Fibroblast of skin of right biceps (primary cell): ENCODE measurements at regions not wholly inside any gene's neighbourhood (a gene's known extent, or its start where the extent isn't known, plus 50 kb on each side); places are given as distances from the start of the nearest gene placed in this dataset.
"Not testable (repeated sequence)": the region's sequence is repeated elsewhere in the genome, so short reads cannot be mapped to it uniquely, and the experiment has no call there.

Experiments
- DNase-seq: peaks from one replicate; pipeline ENCODE4 v3.0.0-alpha.2; 2013

DNA sequence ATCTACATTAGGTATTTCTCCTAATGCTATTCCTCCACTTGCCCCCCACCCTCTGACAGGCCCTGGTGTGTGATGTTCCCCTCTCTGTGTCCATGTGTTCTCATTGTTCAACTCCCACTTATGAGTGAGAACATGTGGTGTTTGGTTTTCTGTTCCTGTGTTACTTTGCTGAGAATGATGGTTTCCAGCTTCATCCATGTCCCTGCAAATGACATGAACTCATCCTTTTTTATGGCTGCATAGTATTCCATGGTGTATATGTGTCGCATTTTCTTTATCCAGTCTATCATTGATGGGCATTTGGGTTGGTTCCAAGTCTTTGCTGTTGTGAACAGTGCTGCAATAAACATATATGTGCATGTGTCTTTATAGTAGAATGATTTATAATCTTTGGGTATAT lies 50.6 kb upstream of the GRHL3 start:
- not testable (repeated sequence) for DNase-seq

DNA sequence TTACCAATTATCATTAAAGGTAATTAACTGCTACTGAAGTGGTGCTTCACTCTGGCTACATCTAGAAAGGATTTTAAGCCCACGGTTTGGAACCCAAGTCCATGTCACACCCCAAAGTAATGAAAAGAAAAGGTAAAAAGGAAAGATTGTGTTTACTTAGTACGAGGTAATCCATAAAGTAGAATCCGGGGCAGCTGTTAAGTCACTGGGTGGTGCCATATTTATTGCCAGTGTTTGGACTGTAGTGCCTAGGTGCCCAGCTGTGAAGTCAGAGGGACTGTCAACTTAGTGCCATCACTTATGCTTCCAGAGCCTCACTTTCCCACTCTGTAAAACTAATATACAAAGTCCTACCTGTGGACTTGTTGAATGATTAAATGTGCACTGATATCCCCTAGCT lies 52.2 kb upstream of the GRHL3 start:
- DNase-seq = no peak

DNA sequence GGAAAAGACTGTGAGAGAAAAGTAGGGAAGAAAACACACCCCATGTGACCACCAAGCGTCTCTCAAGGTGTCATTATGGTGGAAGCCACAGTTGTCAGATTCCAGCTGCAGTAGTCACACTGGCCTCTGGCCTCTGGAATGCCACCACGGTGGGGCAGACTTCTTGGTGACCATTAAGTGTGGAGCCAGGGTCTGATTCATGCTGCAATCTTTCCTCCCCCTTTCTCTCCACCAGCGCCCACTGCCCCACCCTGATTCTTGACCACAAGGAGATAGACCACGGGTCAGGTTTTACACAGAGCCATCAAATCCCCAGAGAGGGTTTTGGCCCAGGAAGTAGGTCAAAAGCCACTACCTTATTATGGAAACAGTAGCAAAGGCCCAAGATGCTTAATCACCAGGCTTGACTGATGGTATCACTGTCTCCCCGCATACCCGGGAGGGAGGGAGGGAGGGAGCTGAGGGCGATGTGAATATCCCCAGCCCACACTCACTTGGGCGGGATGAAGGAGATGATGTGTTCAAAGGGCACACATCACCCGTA lies 52.7 kb upstream of the GRHL3 start:
- peak; percentile 92 for DNase-seq

GRCh38 chr1:24263746-24264145 lies 55.4 kb upstream of the GRHL3 start:
- peak; percentile 11 for DNase-seq

GRCh38 chr1:24263211-24263610 lies 55.9 kb upstream of the GRHL3 start:
- no peak for DNase-seq

- DNase-seq = no peak
Observed at GRCh38 chr1:24261977-24262376, 57.2 kb upstream of the GRHL3 start.

DNA sequence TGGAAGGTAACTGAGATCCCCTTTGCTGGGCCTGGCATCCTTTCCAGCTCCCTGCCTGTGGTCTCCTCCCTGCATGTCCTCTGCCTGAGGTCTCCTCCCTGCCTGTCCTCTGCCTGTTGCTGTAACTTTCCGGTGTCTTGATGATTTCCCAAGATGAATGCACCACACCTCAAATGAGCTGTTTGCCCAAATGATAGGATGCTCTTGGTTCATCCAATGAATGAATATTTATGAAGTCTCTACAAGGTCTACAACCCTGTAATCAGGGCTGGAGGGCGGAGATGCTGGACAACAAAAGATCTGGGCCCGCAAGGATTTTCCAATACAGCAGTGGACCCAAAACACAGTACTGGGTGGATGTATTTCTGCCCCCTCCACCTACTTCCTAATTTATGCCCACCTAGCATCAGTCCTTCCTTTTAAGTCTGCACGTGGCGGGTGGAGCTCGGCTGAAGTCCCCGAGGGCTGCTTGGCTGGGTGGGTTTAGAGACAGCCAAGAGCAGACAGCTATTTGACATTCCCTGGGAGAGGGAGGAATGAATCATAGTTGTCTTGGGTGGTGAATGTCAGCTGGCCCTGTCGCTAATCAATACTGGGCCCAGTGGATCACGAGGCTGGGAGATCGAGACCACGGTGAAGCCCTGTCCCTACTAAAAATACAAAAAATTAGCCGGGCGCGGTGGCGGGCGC lies 60.3 kb upstream of the GRHL3 start:
- DNase-seq = no peak

- no peak for DNase-seq
Observed at GRCh38 chr1:24257373-24257772, 61.8 kb upstream of the GRHL3 start.

- no peak for DNase-seq
Observed at GRCh38 chr1:24256687-24257086, 62.5 kb upstream of the GRHL3 start.

DNA sequence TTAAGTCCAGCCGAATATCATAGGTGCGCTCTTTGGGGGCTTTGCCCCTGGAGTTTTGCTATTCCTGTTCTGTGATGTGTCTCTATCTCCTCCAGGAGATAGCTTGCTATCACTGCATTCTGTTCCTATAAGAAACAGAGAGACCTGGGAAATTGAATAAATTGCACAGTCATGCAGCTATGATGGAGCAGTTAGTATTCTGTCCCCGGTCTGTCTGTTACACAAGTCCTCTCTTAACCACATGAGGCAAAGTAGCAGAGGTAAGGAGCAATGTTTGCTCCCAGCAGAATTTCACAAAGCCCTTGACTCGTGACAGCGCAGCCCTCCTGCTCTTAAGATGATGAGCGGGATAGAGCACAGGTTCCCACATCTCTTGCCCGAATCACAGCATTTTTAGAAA lies 63.9 kb upstream of the GRHL3 start:
- DNase-seq = no peak

DNA sequence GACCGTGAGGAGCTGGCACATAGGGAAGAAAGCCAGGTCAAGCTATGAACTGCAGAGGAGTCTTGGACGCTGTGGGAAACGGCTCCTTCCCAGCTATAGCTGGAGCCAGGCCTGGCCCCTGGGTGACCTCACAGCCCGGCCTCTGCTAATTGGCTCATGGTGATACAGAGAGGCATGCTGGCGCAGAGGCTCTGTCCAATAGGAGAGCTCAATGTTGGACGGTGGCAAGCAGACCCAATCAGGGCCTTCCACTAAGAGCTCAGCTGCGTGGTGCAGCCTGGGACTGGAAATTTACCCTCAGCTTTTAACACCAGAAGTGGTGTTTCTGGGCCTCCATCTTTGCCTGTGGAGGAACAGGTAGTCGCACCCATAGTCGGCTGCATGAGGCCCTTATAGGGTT lies 64.4 kb upstream of the GRHL3 start:
- no peak for DNase-seq

DNA sequence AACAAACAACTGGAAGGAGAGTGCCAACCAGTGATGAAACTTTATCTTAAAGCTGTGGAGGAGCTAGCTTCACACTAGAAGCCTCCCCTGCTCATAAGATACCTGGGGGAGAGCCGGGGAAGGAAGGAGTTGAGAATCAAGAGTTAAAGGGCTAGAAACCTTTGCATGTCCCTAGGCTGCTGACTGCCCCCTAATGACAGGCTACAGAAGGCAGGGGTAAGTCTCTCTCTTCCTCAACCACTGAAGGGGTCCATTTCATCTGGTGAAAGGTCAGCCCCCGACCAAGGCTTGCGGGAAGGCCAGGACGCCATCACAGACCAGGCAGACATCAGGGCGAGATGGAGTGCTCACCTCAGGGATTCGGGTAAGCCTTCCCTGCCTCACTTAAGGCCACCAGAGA lies 65.6 kb upstream of the GRHL3 start:
- no peak for DNase-seq

- no peak for DNase-seq
Observed at GRCh38 chr1:24252185-24252780, 65.2 kb upstream of the IFNLR1 start.

DNA sequence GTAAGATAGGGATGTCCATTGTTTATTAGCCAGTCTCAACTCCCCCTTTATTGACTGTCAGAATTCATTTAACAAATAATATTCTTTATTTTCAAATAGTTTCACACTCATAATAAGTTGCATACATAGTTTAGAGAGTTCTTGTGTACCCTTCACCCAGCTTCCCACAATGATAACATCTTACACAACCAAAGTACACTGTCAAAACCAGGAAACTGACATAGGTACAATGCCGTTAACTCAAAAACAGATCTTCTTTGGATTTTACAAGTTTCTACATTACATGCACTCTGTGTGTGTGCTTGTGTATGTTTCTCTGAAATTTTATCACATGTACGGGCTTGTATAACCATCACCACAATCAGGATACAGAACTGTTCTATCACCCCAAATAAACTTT lies 64.4 kb upstream of the IFNLR1 start:
- no peak for DNase-seq

DNA sequence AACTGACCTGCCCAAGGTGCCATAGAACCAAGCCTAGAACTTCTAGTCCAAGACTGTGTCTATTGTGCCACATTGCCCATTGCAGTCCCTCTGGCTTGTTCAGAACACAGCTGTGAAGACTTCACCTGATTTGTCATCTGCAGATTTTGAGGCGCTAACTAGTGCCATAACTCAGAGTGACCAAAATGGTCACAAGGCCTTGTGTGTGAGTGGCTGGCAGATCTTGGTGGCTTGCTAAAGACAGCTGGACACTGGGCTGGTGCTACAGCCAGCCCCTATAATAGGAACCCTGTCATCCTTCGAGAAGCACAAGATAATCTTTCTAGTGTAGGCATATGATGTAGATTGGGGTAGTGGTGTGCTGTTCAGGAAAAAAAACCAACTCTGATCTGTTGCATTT lies 63.7 kb upstream of the IFNLR1 start:
- DNase-seq = no peak

- no peak for DNase-seq
Observed at GRCh38 chr1:24250224-24250623, 63.1 kb upstream of the IFNLR1 start.

DNA sequence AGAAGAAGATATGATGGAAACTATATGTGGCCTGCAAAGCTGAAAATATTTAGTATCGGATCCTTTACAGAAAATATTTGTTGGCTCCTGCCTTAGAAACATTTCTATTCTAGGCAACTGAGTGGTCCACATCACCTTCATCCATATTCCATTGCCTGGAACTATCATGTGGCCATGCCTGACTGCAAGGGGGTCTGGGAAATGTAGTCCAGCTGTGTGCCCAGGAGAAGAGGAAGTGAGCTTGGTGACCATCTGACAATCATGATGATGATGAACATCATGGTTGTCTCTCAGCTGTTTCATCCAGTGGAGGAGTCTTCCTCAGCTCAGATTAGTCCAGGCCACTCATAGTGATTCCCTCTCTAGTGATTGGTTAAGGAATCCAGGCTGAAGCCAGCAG lies 61.8 kb upstream of the IFNLR1 start:
- DNase-seq = no peak

DNA sequence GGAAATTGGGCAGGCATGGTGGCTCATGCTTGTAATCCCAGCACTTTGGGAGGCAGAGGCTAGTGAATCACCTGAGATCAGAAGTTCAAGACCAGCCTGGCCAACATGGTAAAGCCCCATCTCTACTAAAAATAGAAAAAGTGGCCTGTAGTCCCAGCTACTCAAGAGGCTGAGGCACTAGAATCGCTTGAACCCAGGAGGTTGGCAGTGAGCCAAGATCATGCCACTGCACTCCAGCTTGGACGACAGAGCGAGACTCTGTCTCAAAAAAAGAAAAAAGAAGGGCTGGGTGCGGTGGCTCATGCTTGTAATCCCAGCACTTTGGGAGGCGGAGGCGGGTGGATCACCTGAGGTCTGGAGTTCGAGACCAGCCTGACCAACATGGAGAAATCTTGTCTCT lies 60.2 kb upstream of the IFNLR1 start:
- DNase-seq = not testable (repeated sequence)

DNA sequence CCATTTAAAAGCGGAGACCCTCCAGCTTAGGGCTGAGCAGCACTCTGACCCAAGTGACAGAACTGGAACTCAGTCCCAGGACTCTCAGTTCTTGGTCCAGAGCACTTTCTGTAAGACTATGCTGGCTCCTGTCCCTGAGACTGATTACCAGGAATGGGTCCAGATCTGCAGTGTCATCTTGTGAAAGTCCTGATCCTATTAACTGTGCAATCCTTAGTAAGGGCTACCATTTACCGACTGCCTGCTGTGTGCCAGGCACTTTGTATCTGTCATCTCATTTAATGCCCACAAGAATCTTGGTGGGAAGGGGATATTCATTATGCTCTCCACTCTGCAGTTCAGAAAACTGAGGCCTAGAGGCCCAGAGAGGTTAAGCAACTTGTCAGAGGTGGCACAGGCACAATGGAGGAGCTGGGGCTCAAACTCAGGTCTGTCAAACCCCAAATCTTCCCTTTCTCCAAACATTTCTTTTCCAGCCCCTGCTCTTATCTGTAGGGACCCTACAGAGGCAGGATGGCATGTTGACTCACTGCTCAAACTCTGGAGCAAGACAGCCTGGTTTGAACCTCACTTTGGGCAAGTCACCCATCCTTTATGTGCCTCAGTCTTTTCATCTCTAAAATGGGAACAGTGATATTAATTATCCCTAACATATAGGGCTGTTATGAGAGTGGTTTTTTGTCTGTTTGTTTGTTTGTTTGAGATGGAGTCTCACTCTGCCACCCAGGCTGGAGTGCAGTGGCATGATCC lies 57.6 kb upstream of the IFNLR1 start:
- DNase-seq = no peak

DNA sequence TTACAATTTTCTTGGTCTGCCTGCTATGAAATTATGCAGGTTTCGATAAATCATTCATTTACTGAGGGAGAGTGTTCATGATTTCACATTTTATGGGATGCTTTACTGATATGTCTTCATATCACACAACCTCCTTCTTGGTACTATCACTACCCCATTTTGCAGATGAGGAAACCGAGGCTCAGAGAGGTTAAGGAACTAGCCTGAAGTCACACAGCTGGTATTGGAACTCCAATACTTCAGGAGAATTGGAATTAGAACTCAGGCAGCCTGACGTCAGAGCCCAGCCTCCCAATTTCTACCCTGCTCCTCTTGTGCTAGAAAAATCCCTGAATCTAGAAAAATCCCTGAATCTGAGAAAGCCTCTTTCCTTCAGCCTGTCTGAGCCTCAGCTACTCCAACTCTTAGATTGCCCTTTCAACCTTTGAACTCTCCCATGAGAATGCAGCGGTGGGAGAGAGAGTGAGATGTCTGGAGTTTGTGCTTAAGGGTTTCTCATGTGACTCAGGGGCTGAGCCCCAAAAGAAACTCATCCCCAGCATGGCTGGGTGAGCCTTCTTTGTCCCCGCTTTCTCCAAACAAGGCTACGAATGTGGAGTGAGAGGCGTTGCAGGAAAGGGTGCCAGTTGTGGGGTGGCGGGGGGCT lies 50.8 kb upstream of the IFNLR1 start:
- no peak for DNase-seq

DNA sequence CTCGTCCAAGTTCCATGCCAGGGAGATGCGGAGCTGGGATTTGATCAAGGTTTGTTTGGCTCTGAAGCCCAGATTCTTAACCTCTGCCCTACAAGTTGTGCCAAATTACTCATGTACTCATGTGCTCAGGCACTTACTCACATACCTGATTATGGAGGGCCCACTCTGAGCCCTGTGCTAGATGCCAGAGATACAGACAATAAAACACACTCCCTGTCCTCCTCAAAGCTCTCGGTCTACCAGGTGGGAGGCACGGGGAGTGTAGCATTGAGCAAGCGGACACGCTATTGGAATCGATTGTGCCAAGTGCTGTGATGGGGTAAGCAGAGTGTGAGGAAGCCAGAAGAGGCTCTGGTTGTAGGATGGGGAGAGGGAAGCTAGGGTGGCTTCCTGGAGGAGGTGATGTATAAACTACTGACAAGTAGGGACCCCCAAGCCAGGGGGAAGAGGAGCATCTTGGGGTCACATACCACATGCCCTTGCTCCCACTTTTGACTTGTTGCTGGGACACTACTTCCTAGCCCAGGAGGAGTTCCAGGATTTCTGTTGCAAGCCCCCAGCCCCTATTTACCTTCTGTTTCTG lies 49.8 kb upstream of the IFNLR1 start:
- peak; percentile 54 for DNase-seq
